ENCODE measurements at regions not wholly inside any gene's neighbourhood (a gene's known extent, or its start where the extent isn't known, plus 50 kb on each side); places are given as distances from the start of the nearest gene placed in this dataset.

- Histone ChIP-seq H3K36me3 (ENCODE audit: insufficient read depth, low read length) (no peaks in the 10 kb centered on the region), H4K20me1 (ENCODE audit: insufficient read depth) (no peaks in the 10 kb centered on the region), H3F3A (ENCODE audit: insufficient read depth, low read length, poor library complexity, severe bottlenecking) (no peaks in the 10 kb centered on the region), H3K9me2 (ENCODE audit: insufficient read depth, low read length) (no peaks in the 10 kb centered on the region), H3K9me3 (ENCODE audit: low read length) (no peaks in the 10 kb centered on the region), H3K4me2 (ENCODE audit: low read length) (no peak overlapping the region), H2AFZ (ENCODE audit: low read depth, low read length) (no peak overlapping the region), H3K9ac (ENCODE audit: low read length) (no peak overlapping the region), H3K27me3 (ENCODE audit: insufficient read depth, low read depth, low read length) (no peaks in the 10 kb centered on the region), H3K79me2 (replicated peaks; ENCODE audit: insufficient read depth, low read length) (no peaks in the 10 kb centered on the region), H3K4me3 (ENCODE audit: low read length) (no peak overlapping the region), H3K27ac (ENCODE audit: low read length) (no peak overlapping the region)
- TF ChIP-seq TAF1 (IDR thresholded peaks at IDR 0.05; ENCODE audit: low read depth): no peak
- no peak for TF ChIP-seq CTCF (IDR thresholded peaks at IDR 0.05; ENCODE audit: poor library complexity, severe bottlenecking)
- TF ChIP-seq REST (IDR thresholded peaks at IDR 0.05; ENCODE audit: borderline replicate concordance): no peak
- no peak for TF ChIP-seq EZH2 (IDR thresholded peaks at IDR 0.05; ENCODE audit: borderline replicate concordance, insufficient read depth, low read length, poor library complexity, severe bottlenecking)
- no peak for TF ChIP-seq MXI1 (conservative IDR thresholded peaks at IDR 0.05; ENCODE audit: poor library complexity, severe bottlenecking)
- no peak for TF ChIP-seq SMC3 (conservative IDR thresholded peaks at IDR 0.05; ENCODE audit: poor library complexity)
Measured at GRCh38 chr12:67433385-67434175, 164.4 kb downstream of the CAND1 start.

GRCh38 chr12:67434671-67435370, 165.7 kb downstream of the CAND1 start:
- H4K20me1 ChIP-seq (ENCODE audit: insufficient read depth): no peaks in the 10 kb centered on the region
- H3K9me3 ChIP-seq (ENCODE audit: low read length): no peaks in the 10 kb centered on the region
- no peak overlapping the region for H3K27ac ChIP-seq (ENCODE audit: low read length)
- no peaks in the 10 kb centered on the region for H3K9me2 ChIP-seq (ENCODE audit: insufficient read depth, low read length)
- H3F3A ChIP-seq (ENCODE audit: insufficient read depth, low read length, poor library complexity, severe bottlenecking): no peaks in the 10 kb centered on the region
- H3K27me3 ChIP-seq (ENCODE audit: insufficient read depth, low read depth, low read length): no peaks in the 10 kb centered on the region
- no peak overlapping the region for H3K4me3 ChIP-seq (ENCODE audit: low read length)
- no peaks in the 10 kb centered on the region for H3K36me3 ChIP-seq (ENCODE audit: insufficient read depth, low read length)
- H3K9ac ChIP-seq (ENCODE audit: low read length): no peak overlapping the region
- H2AFZ ChIP-seq (ENCODE audit: low read depth, low read length): no peak overlapping the region
- H3K79me2 ChIP-seq (replicated peaks; ENCODE audit: insufficient read depth, low read length): no peaks in the 10 kb centered on the region
- TF ChIP-seq POLR2AphosphoS5 (IDR thresholded peaks at IDR 0.05): no peak
- no peak overlapping the region for H3K4me2 ChIP-seq (ENCODE audit: low read length)

All from neural cell (in vitro differentiated cells).